IMR-90 (cell line): ENCODE measurements at regions not wholly inside any gene's neighbourhood (a gene's known extent, or its start where the extent isn't known, plus 50 kb on each side); places are given as distances from the start of the nearest gene placed in this dataset.

Source experiments
- BHLHE40 ChIP-seq: fragments of 150-350 bp; IDR thresholded peaks from 2 replicates; pipeline ENCODE4 v1.6.1; 2016; ENCODE audit warnings: mild to moderate bottlenecking, low read depth, low read length
- CEBPB ChIP-seq: IDR thresholded peaks from 2 replicates; pipeline ENCODE4 v1.6.1; 2012; ENCODE audit warnings: low read depth, low read length, improper control_type of control experiment
- CHD1 ChIP-seq: IDR thresholded peaks from 2 replicates; pipeline ENCODE4 v1.6.1; 2012; ENCODE audit warnings: low read depth, low read length, improper control_type of control experiment
- CTCF ChIP-seq: conservative IDR thresholded peaks from 2 replicates; pipeline ENCODE4 v1.5.1; 2012; ENCODE audit warnings: mild to moderate bottlenecking, low read depth, low read length, improper control_type of control experiment
- MXI1 ChIP-seq: IDR thresholded peaks from 2 replicates; pipeline ENCODE4 v1.6.1; 2012; ENCODE audit warnings: low read depth, mild to moderate bottlenecking, low read length, moderate library complexity, borderline replicate concordance
- POLR2A ChIP-seq: IDR thresholded peaks from 2 replicates; pipeline ENCODE4 v1.6.1; 2012; ENCODE audit warnings: mild to moderate bottlenecking, low read depth, low read length
- RAD21 ChIP-seq: IDR thresholded peaks from 2 replicates; pipeline ENCODE4 v1.6.1; 2012; ENCODE audit warnings: low read length, improper control_type of control experiment
- USF2 ChIP-seq: fragments of 150-350 bp; IDR thresholded peaks from 2 replicates; pipeline ENCODE4 v1.6.1; 2017; ENCODE audit warnings: mild to moderate bottlenecking, antibody characterized with exemption, low read length, low read depth

DNA sequence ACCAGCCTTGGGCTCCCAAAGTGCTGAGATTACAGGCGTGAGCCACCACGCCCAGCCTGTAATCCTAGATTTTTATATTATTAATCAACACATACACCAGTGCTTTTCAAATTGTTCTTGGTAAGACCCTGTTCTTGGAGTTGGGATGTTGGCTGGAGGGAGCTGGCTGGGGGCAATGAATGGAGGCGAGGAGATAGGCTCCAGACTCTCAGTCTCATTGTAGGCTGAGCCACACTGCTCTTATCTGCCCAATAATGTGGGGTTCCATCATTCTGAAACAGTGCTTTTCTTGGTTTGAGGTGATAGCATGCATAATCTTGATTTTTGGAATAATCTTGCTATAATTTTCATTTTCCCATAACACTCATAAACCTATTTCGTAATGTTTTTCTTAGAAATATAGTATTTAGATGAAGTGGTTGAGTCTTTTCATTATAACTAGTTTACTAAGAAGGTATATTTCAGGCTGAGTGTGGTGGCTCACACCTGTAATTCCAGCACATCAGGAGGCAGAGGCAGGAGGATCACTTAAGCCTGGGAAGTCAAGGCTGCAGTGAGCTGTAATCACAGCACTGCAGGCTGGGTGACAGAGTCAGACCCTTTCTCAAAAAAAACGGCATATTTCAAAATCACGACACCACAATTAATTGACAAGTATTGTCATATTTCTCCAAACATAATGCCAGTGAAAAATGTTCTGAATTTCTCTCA is 65.1 kb upstream of the LYZL2 start:
- TF ChIP-seq CTCF, result no peak
- TF ChIP-seq POLR2A, result no peak
- no peak for TF ChIP-seq USF2
- TF ChIP-seq CHD1, result no peak
- TF ChIP-seq RAD21, result no peak
- no peak for TF ChIP-seq MXI1
- no peak for TF ChIP-seq BHLHE40
- 0 out of 2 replicates have a peak, but pooled peaks have one; percentile 1 for TF ChIP-seq CEBPB
